Activated naive CD8-positive, alpha-beta T cell treated with anti-CD3 and anti-CD28 coated beads, Interleukin-2, amount 10 ng/mL, durations not matched to agents 7 days and 5 days (primary cell): ENCODE measurements at regions not wholly inside any gene's neighbourhood (a gene's known extent, or its start where the extent isn't known, plus 50 kb on each side); places are given as distances from the start of the nearest gene placed in this dataset.

Experiments used
- ATAC-seq: fragments of 150-1000 bp; cut with Tn5 transposase; one replicate; pipeline ENCODE4 v1.10.0; 2021; ENCODE audit warnings: low read depth, moderate library complexity
- POLR2A ChIA-PET: fragments of 350-600 bp; sonication (Branson Sonifier 250); formaldehyde crosslinking; loops from one replicate; lab custom pipeline; 2021; ENCODE audit warnings: antibody characterized with exemption; lab: Charles Lee
- DNase-seq: peaks from one replicate; pipeline ENCODE4 v3.0.0; 2021
- H3K27ac Mint-ChIP-seq: one replicate; pipeline ENCODE4 v1.8.0; 2022; ENCODE audit warnings: mild to moderate bottlenecking, mixed read lengths
- H3K27me3 Mint-ChIP-seq: one replicate; pipeline ENCODE4 v1.8.0; 2022; ENCODE audit warnings: mild to moderate bottlenecking, moderate library complexity, mixed read lengths
- H3K36me3 Mint-ChIP-seq: one replicate; pipeline ENCODE4 v1.8.0; 2021; ENCODE audit warnings: mild to moderate bottlenecking, mixed read lengths
- H3K4me1 Mint-ChIP-seq: one replicate; pipeline ENCODE4 v1.8.0; 2021; ENCODE audit warnings: mixed read lengths
- H3K4me3 Mint-ChIP-seq: one replicate; pipeline ENCODE4 v1.8.0; 2022; ENCODE audit warnings: mild to moderate bottlenecking, moderate library complexity, mixed read lengths
- H3K9me3 Mint-ChIP-seq: one replicate; pipeline ENCODE4 v1.8.0; 2021; ENCODE audit warnings: mixed read lengths

- DNase-seq = no peak
- peaks cover 48% of the 10 kb centered on the region for H3K27me3 Mint-ChIP-seq
- POLR2A ChIA-PET = no interaction called here
- no peak overlapping the region for H3K27ac Mint-ChIP-seq
- no peak overlapping the region for H3K4me3 Mint-ChIP-seq
- no peaks in the 10 kb centered on the region for H3K9me3 Mint-ChIP-seq
- H3K36me3 Mint-ChIP-seq = no peaks in the 10 kb centered on the region
- peaks cover under 1% of the 10 kb centered on the region for H3K4me1 Mint-ChIP-seq
- no peak for ATAC-seq
These were observed 206.4 kb downstream of the REEP3 start for GRCh38 chr10:63727636-63728035.

- H3K4me1 Mint-ChIP-seq = peaks cover 2% of the 10 kb centered on the region
- ATAC-seq (no peak), DNase-seq (no peak)
- H3K27me3 Mint-ChIP-seq = peaks cover 5% of the 10 kb centered on the region
- POLR2A ChIA-PET = no interaction called here
- no peak overlapping the region for H3K4me3 Mint-ChIP-seq
- no peaks in the 10 kb centered on the region for H3K36me3 Mint-ChIP-seq
- no peak overlapping the region for H3K27ac Mint-ChIP-seq
- H3K9me3 Mint-ChIP-seq = no peaks in the 10 kb centered on the region
These were observed 214.1 kb downstream of the REEP3 start for GRCh38 chr10:63735305-63735704.

GRCh38 chr10:63738410-63738809, 217.2 kb downstream of the REEP3 start:
- no peaks in the 10 kb centered on the region for H3K9me3 Mint-ChIP-seq
- DNase-seq (no peak), ATAC-seq (no peak)
- H3K27ac Mint-ChIP-seq = no peak overlapping the region
- no peak overlapping the region for H3K4me3 Mint-ChIP-seq
- H3K36me3 Mint-ChIP-seq = no peaks in the 10 kb centered on the region
- H3K4me1 Mint-ChIP-seq = peaks cover 2% of the 10 kb centered on the region
- peaks cover 6% of the 10 kb centered on the region for H3K27me3 Mint-ChIP-seq
- POLR2A ChIA-PET = no interaction called here

- H3K4me1 Mint-ChIP-seq = no peaks in the 10 kb centered on the region
- DNase-seq = no peak
- POLR2A ChIA-PET = no interaction called here
These were observed 223.1 kb downstream of the REEP3 start for GRCh38 chr10:63744060-63744941.

GRCh38 chr10:63749915-63750314, 228.7 kb downstream of the REEP3 start:
- Mint-ChIP-seq H3K36me3 (no peaks in the 10 kb centered on the region), H3K4me3 (no peak overlapping the region), H3K27ac (no peak overlapping the region), H3K27me3 (peaks cover 3% of the 10 kb centered on the region), H3K9me3 (no peaks in the 10 kb centered on the region), H3K4me1 (no peaks in the 10 kb centered on the region)
- no peak for ATAC-seq
- POLR2A ChIA-PET = no interaction called here
- DNase-seq = no peak

More at GRCh38 chr10:63744060-63744941, 223.1 kb downstream of the REEP3 start:
- peaks cover 17% of the 10 kb centered on the region for H3K27me3 Mint-ChIP-seq
- H3K36me3 Mint-ChIP-seq = no peaks in the 10 kb centered on the region
- H3K9me3 Mint-ChIP-seq = no peaks in the 10 kb centered on the region
- H3K4me3 Mint-ChIP-seq = no peak overlapping the region
- no peak overlapping the region for H3K27ac Mint-ChIP-seq
- no peak for ATAC-seq

- no peaks in the 10 kb centered on the region for H3K9me3 Mint-ChIP-seq
- DNase-seq (no peak), ATAC-seq (no peak)
- no peak overlapping the region for H3K27ac Mint-ChIP-seq
- no peaks in the 10 kb centered on the region for H3K36me3 Mint-ChIP-seq
- POLR2A ChIA-PET = no interaction called here
- peaks cover 15% of the 10 kb centered on the region for H3K27me3 Mint-ChIP-seq
- H3K4me3 Mint-ChIP-seq = no peak overlapping the region
- no peaks in the 10 kb centered on the region for H3K4me1 Mint-ChIP-seq
These were observed 230.6 kb downstream of the REEP3 start for GRCh38 chr10:63751836-63752235.

- H3K27me3 Mint-ChIP-seq = peaks cover 15% of the 10 kb centered on the region
- no peak overlapping the region for H3K4me3 Mint-ChIP-seq
These were observed 231.1 kb downstream of the REEP3 start for GRCh38 chr10:63752318-63752717.

GRCh38 chr10:63753808-63754207, 232.6 kb downstream of the REEP3 start:
- DNase-seq (no peak), ATAC-seq (no peak)
- Mint-ChIP-seq H3K27me3 (peaks cover 16% of the 10 kb centered on the region), H3K4me3 (no peak overlapping the region), H3K4me1 (no peaks in the 10 kb centered on the region), H3K27ac (no peak overlapping the region), H3K36me3 (no peaks in the 10 kb centered on the region), H3K9me3 (no peaks in the 10 kb centered on the region)
- POLR2A ChIA-PET = no interaction called here

More at GRCh38 chr10:63752318-63752717, 231.1 kb downstream of the REEP3 start:
- POLR2A ChIA-PET = no interaction called here
- H3K27ac Mint-ChIP-seq = no peak overlapping the region
- H3K36me3 Mint-ChIP-seq = no peaks in the 10 kb centered on the region
- no peaks in the 10 kb centered on the region for H3K9me3 Mint-ChIP-seq
- no peaks in the 10 kb centered on the region for H3K4me1 Mint-ChIP-seq
- DNase-seq (no peak), ATAC-seq (no peak)

- Mint-ChIP-seq H3K36me3 (no peaks in the 10 kb centered on the region), H3K27me3 (peaks cover 27% of the 10 kb centered on the region), H3K27ac (no peak overlapping the region), H3K9me3 (no peaks in the 10 kb centered on the region), H3K4me3 (no peak overlapping the region), H3K4me1 (no peaks in the 10 kb centered on the region)
- POLR2A ChIA-PET = no interaction called here
- DNase-seq (no peak), ATAC-seq (no peak)
These were observed 234.2 kb downstream of the REEP3 start for GRCh38 chr10:63755441-63755840.

GRCh38 chr10:63757067-63757466, 235.9 kb downstream of the REEP3 start:
- ATAC-seq = no peak
- Mint-ChIP-seq H3K9me3 (no peaks in the 10 kb centered on the region), H3K27me3 (peaks cover 32% of the 10 kb centered on the region), H3K4me3 (no peak overlapping the region), H3K36me3 (no peaks in the 10 kb centered on the region), H3K4me1 (no peaks in the 10 kb centered on the region), H3K27ac (no peak overlapping the region)
- DNase-seq = no peak
- POLR2A ChIA-PET = no interaction called here

GRCh38 chr10:63758080-63758479, 236.9 kb downstream of the REEP3 start:
- no peaks in the 10 kb centered on the region for H3K4me1 Mint-ChIP-seq
- peaks cover 37% of the 10 kb centered on the region for H3K27me3 Mint-ChIP-seq
- ATAC-seq = no peak
- no peaks in the 10 kb centered on the region for H3K9me3 Mint-ChIP-seq
- no peak overlapping the region for H3K27ac Mint-ChIP-seq
- POLR2A ChIA-PET = no interaction called here
- no peak overlapping the region for H3K4me3 Mint-ChIP-seq
- DNase-seq = no peak
- no peaks in the 10 kb centered on the region for H3K36me3 Mint-ChIP-seq

- POLR2A ChIA-PET = no interaction called here
- Mint-ChIP-seq H3K4me3 (no peak overlapping the region), H3K36me3 (no peaks in the 10 kb centered on the region), H3K27me3 (peaks cover 37% of the 10 kb centered on the region), H3K27ac (no peak overlapping the region), H3K9me3 (no peaks in the 10 kb centered on the region), H3K4me1 (no peaks in the 10 kb centered on the region)
- DNase-seq (no peak), ATAC-seq (no peak)
These were observed 238.1 kb downstream of the REEP3 start for GRCh38 chr10:63759335-63759734.

- Mint-ChIP-seq H3K4me1 (no peaks in the 10 kb centered on the region), H3K36me3 (no peaks in the 10 kb centered on the region), H3K27ac (no peak overlapping the region), H3K27me3 (peaks cover 34% of the 10 kb centered on the region), H3K9me3 (no peaks in the 10 kb centered on the region), H3K4me3 (no peak overlapping the region)
- DNase-seq (no peak), ATAC-seq (no peak)
- POLR2A ChIA-PET = no interaction called here
These were observed 239.0 kb downstream of the REEP3 start for GRCh38 chr10:63760034-63760707.

GRCh38 chr10:63760708-63761047, 239.5 kb downstream of the REEP3 start:
- no peaks in the 10 kb centered on the region for H3K4me1 Mint-ChIP-seq
- no peak overlapping the region for H3K27ac Mint-ChIP-seq
- ATAC-seq (no peak), DNase-seq (no peak)
- no peaks in the 10 kb centered on the region for H3K36me3 Mint-ChIP-seq
- no peak overlapping the region for H3K4me3 Mint-ChIP-seq
- POLR2A ChIA-PET = no interaction called here
- peaks cover 29% of the 10 kb centered on the region for H3K27me3 Mint-ChIP-seq
- no peaks in the 10 kb centered on the region for H3K9me3 Mint-ChIP-seq
